GM12873 (cell line): ENCODE measurements at regions not wholly inside any gene's neighbourhood (a gene's known extent, or its start where the extent isn't known, plus 50 kb on each side); places are given as distances from the start of the nearest gene placed in this dataset.

ENCODE experiments used
- CTCF ChIP-seq: IDR thresholded peaks from 2 replicates; pipeline ENCODE4 v1.5.1; 2012; ENCODE audit warnings: low read depth, mild to moderate bottlenecking, moderate library complexity, low read length, control low read depth; ENCODE audit not compliant: insufficient read depth; ENCODE audit errors: missing control alignments

DNA sequence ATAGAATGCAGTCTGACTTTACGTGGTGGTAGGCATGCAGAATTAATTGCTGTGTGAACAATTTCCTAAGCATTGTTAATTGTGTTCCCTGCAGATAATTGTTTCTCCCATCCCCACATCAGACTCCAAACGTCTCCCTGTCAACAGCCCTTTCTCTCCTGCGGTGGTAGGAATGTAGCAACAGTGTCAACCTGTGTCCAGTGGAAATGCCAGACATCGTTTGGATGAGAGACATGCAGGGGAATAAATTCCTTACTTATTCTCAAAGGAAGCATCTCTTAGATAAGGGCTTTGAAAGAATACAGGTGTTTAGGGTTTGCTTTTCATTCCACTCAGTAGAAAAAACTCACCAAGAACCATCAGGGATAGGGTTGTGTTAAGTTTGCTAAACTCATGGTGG lies 245.3 kb upstream of the WWC1 start:
- TF ChIP-seq CTCF = no peak

DNA sequence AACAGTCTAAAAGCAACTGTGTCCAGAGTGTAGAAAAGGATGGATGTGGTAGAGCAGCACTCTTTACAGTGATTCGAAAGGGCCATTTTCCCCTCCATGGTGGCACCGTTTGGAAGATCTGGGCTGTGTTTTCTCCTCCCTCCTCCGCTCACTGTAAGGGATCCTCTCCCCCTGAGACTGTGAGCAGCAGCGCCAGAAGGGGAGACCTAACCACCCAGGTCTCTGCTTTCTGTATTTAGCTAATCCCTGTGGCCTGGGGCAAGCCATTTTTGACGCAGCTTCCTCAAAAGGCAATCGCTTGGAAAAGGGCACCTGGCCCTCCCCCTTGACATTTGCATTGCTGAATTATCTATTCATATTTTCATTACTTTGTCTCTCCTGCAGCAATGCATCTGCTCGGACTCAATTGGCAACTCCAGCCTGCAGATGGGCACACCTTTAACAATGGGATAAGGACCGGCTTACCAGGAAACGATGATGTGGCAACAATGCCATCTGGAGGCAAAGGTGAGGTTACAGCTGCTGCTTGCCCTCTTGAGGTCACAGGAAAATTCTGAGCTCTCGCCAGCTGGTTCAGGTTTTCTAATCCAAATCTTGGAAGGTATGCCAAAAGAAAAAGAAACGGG lies 244.3 kb upstream of the WWC1 start:
- peak; percentile 60 for TF ChIP-seq CTCF

DNA sequence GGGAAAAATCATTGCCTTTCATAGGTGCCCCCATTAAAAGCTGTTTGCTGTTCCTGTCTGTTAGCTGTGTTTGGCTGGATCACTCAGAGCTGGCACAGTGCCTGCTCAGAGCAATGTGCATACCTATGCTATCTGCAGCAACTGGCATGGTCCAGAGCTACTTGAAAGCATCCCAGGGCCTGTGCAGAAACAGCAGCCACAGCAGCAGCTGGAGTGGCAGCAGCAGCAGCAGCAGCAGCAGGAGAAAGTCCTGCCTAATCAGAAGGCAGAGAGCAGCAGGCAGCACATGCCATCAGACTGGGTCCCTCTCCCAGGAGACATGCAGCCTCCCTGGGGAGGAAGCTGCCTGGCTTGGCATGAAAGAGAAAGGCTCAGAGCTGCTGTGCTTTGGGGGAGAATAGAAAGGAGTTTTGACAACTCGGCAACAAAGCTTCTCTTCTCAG lies 243.8 kb upstream of the WWC1 start:
- TF ChIP-seq CTCF = no peak

DNA sequence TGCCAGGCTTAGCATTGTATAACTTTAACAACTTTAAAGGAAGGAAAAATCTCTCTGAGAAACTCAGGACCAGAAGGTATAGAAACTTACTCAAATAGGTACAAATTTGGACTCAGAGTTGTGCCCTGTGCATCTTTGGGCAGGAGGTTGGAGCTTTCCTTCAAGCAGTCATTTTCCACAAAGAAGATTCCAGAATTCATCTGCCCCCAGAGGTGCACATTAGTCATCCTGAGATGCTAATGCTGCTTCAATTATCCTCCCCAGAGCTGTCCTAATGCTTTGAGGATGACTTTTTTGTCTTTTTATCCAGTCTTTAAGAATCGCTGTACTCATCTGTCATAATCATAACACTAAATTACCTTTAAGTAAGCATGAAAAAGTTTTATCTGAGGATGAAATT lies 243.0 kb upstream of the WWC1 start:
- no peak for TF ChIP-seq CTCF

- TF ChIP-seq CTCF = no peak
Measured at GRCh38 chr5:168052686-168053085, 238.8 kb upstream of the WWC1 start.

- no peak for TF ChIP-seq CTCF
Measured at GRCh38 chr5:168054091-168054490, 237.4 kb upstream of the WWC1 start.

- no peak for TF ChIP-seq CTCF
Measured at GRCh38 chr5:168055141-168055683, 236.2 kb upstream of the WWC1 start.
